ENCODE measurements at regions not wholly inside any gene's neighbourhood (a gene's known extent, or its start where the extent isn't known, plus 50 kb on each side); places are given as distances from the start of the nearest gene placed in this dataset.
"Not testable (repeated sequence)": the region's sequence is repeated elsewhere in the genome, so short reads cannot be mapped to it uniquely, and the experiment has no call there.

DNA sequence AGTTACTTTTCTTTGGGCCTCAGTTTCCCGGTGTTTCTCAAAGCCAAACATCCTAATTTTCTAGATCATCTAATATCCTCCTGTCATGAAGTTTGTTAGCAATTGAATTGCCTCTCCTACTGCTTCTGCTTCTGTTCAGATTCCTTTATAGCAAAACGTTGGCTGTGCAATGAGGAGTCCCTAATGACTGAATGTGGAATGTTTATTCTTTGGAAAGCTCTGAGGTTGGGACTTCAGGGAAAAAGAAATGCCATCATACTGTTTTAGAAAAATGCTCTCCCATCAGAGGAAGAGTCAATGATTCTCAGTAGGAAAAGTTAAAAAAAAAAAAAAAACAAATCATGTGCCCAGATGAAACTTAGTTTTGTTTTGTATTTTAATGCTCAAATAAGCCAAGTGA, 268.7 kb upstream of the PAPPA start:
- DNase-seq, result no peak

- no peak for DNase-seq
These were observed 265.5 kb upstream of the PAPPA start for GRCh38 chr9:115888131-115888530.

- no peak for DNase-seq
These were observed 261.7 kb upstream of the PAPPA start for GRCh38 chr9:115891929-115892328.

- DNase-seq, result not testable (repeated sequence)
These were observed 255.1 kb upstream of the PAPPA start for GRCh38 chr9:115898478-115898877.

DNA sequence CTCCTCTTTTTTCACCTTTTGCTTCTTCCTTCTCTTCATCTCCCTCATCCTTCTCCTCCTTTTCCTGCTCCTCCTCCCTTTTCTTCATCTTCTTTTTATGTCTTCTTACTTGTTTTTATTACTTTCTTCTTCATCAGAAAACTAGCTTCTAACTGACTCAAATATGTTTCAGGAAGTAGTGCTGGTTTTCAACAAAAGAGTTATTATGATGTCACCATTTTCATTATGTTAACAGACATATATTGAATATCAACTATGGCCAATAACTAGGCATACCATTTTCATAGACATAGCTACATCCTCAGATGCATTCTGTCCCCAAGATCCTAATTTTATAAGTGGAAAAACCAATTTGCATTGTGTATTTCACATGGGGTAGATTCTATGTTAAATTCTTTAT, 252.9 kb upstream of the PAPPA start:
- no peak for DNase-seq

- no peak for DNase-seq
These were observed 242.6 kb upstream of the PAPPA start for GRCh38 chr9:115910959-115911358.

DNA sequence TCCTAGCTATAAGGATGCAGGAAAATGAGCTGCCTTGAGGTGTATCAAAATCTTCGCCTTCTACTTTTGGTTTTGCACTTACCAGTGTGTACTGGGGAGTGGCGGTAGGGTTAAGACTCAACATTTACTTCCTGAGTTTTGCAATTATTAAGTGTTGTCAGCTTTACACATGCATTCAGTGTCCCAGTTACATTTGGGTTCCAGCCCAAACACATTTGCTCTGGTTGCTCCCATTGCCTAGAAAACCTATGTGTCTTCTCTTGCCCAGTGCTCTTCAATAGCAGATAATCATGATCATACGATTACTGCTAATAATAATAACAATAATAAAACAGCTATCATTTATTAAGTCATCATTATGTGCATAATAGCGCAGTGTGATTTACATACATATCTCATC, 241.5 kb upstream of the PAPPA start:
- no peak for DNase-seq

DNA sequence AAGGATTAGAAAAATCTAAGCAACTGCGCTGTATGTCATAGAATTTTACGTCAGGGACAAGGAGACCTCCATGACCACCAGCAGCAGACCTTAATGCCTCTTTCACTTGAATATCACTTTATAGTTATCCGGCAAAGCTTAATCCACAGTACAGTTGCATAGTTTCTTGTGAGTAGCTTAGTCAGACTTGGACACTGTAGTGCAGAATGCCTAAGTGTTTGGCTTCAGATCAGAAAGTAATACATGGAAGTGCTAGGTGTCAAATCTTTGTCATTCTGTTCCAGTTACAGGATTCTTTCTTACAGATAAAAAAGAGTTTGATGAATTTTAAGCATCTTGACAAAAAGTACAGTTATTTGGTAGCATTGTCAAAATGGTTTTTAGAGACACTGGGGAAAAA, 239.9 kb upstream of the PAPPA start:
- no peak for DNase-seq

- no peak for DNase-seq
These were observed 239.3 kb upstream of the PAPPA start for GRCh38 chr9:115914291-115914690.

DNA sequence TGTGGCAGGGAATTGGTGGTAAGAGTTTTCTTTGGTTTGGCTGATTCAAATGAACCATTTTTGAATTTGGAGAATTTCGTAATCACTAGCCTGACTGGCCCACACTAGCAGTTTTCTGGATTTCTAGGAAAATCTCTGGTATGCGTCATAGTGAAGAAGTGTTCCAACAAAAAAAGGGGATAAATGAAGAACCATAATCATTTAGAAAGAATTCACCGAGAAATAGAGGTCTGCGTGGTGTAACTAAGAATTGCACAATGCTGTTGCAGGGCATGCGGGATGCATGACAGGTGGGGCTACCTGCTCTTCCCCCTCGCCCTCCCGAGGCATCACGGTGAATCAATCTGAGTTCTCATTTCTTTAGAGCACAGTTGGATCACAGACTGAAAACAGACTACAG, 232.3 kb upstream of the PAPPA start:
- no peak for DNase-seq

- DNase-seq, result no peak
These were observed 231.1 kb upstream of the PAPPA start for GRCh38 chr9:115922444-115922843.

- DNase-seq, result no peak
These were observed 230.2 kb upstream of the PAPPA start for GRCh38 chr9:115923410-115923809.

- DNase-seq, result no peak
These were observed 229.5 kb upstream of the PAPPA start for GRCh38 chr9:115923903-115924668.

DNA sequence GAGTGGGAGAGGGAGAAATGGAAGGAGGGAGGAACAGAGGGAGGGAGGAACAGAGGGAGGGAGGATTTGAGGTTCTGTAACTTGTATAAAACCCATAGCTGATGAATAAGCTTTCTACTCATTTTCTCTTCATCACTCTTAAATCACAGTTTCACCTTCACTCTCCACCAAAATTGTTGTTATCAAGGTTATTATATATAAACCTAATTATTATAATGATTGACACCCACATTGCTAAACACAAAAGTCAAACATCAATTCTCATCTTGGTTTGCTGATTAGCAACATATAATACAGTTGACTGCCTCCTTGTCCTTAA, 229.0 kb upstream of the PAPPA start:
- DNase-seq, result no peak

DNA sequence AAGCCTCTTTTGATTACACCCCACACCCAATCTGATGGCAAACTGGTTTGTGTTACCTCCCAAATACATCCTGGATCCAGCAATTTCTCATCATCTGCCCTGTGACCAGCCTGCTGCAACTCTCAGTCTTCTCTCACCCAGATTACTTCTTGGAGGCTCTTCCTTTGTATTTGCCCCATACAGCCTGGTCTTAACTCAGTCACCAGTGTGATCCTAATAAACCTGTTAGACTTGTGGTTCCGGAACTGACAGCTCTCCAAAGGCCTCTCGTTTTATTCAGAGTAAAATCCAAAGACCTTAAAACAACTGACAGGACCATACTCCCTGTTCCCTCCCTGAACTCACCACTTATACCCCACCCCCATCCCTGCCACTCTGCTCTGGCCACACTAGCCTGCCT, 228.2 kb upstream of the PAPPA start:
- DNase-seq, result no peak

GRCh38 chr9:115930472-115930871, 223.1 kb upstream of the PAPPA start:
- no peak for DNase-seq

GRCh38 chr9:115938479-115938878, 215.1 kb upstream of the PAPPA start:
- DNase-seq, result no peak

- DNase-seq, result no peak
These were observed 214.4 kb upstream of the PAPPA start for GRCh38 chr9:115939065-115939765.

- DNase-seq, result no peak
These were observed 211.9 kb upstream of the PAPPA start for GRCh38 chr9:115941561-115942315.

- DNase-seq, result no peak
These were observed 210.0 kb upstream of the PAPPA start for GRCh38 chr9:115943431-115944165.

GRCh38 chr9:115944166-115944948, 209.2 kb upstream of the PAPPA start:
- no peak for DNase-seq

GRCh38 chr9:115945009-115945431, 208.6 kb upstream of the PAPPA start:
- DNase-seq, result no peak

Data from occipital lobe (tissue), 1 donor.